GM12878 (cell line): ENCODE measurements at regions not wholly inside any gene's neighbourhood (a gene's known extent, or its start where the extent isn't known, plus 50 kb on each side); places are given as distances from the start of the nearest gene placed in this dataset.

Experiments
- ATAC-seq: fragments of 200-7000 bp; cut with Tn5 transposase; 3 replicates; pipeline ENCODE4 v1.9.1; 2020; ENCODE audit warnings: mild to moderate bottlenecking, moderate library complexity
- BruUV-seq: library from RNA; stranded (reverse); fragments of 400-500 nt; replicated peaks from 2 replicates; lab custom pipeline; 2021; lab: Mats Ljungman, UMichigan
- CTCF ChIA-PET: fragments of 300-600 bp; sonication (Branson Sonifier 250); formaldehyde crosslinking; extraction: SDS; loops from one replicate; lab custom pipeline; 2021; ENCODE audit warnings: inconsistent platforms; lab: Yijun Ruan, JAX
- POLR2A ChIA-PET: fragments of 350-600 bp; formaldehyde crosslinking; extraction: SDS; loops from one replicate; lab custom pipeline; 2021; ENCODE audit warnings: inconsistent platforms; lab: Charles Lee
- RAD21 ChIA-PET: fragments of 300-600 bp; sonication (Branson Sonifier 250); formaldehyde crosslinking; loops from one replicate; lab custom pipeline; 2023; ENCODE audit warnings: antibody characterized with exemption; ENCODE audit not compliant: unreplicated experiment; lab: Charles Lee
- SMC1A ChIA-PET: fragments of 300-600 bp; sonication (Branson Sonifier 250); formaldehyde crosslinking; loops from one replicate; lab custom pipeline; 2023; ENCODE audit not compliant: unreplicated experiment, uncharacterized antibody; lab: Charles Lee
- DNase-seq: peaks from one replicate; pipeline ENCODE4 v3.0.0-alpha.2; 2011; ENCODE audit warnings: low read depth, low spot score
- FAIRE-seq: peaks from 3 replicates; lab custom pipeline; 2011; peaks lifted over from hg19 to GRCh38; lab: Jason Lieb, UNC
- H2AFZ ChIP-seq: 2 replicates; pipeline ENCODE4 v1.6.0; 2011; ENCODE audit warnings: low read depth, low read length, control low read depth; ENCODE audit not compliant: control insufficient read depth
- H3K27ac ChIP-seq: 2 replicates; pipeline ENCODE4 v1.5.1; 2011; ENCODE audit warnings: control low read depth; ENCODE audit not compliant: control insufficient read depth, insufficient read depth
- H3K27me3 ChIP-seq, 2 experiments: replicated peaks in 1 of 2; 2 replicates each; pipeline versions ENCODE4 v1.6.0 to v1.6.1; 2011; ENCODE audit warnings: low read length in 1 of 2; ENCODE audit not compliant: control insufficient read depth in 2 of 2, insufficient read depth in 2 of 2
- H3K36me3 ChIP-seq, 2 experiments: 2 replicates each; pipeline ENCODE4 v1.5.1; 2011; ENCODE audit warnings: low read length in 1 of 2; ENCODE audit not compliant: control insufficient read depth in 2 of 2, insufficient read depth in 2 of 2
- H3K4me1 ChIP-seq: 2 replicates; pipeline ENCODE4 v1.6.1; 2011; ENCODE audit warnings: mild to moderate bottlenecking, low read length, moderate library complexity, mixed read lengths; ENCODE audit not compliant: control insufficient read depth, insufficient read depth
- H3K4me2 ChIP-seq: 2 replicates; pipeline ENCODE4 v1.6.0; 2011; ENCODE audit warnings: control low read depth; ENCODE audit not compliant: control insufficient read depth, insufficient read depth
- H3K4me3 ChIP-seq: fragments of 200-600 bp; sonication (generic); 2 replicates; pipeline ENCODE4 v1.5.1; 2016
- H3K79me2 ChIP-seq: 2 replicates; pipeline ENCODE4 v1.6.0; 2011; ENCODE audit warnings: low read length; ENCODE audit not compliant: control insufficient read depth, insufficient read depth
- H3K9ac ChIP-seq: 2 replicates; pipeline ENCODE4 v1.8.0; 2011; ENCODE audit warnings: low read length, control low read depth, mixed read lengths; ENCODE audit not compliant: control insufficient read depth, insufficient read depth
- H3K9me3 ChIP-seq: replicated peaks from 3 replicates; pipeline ENCODE4 v1.5.1; 2011; ENCODE audit warnings: mild to moderate bottlenecking, low read length; ENCODE audit not compliant: control insufficient read depth, insufficient read depth
- H4K20me1 ChIP-seq: 2 replicates; pipeline ENCODE4 v1.6.0; 2011; ENCODE audit not compliant: control insufficient read depth, insufficient read depth
- ATF2 ChIP-seq: IDR thresholded peaks from 2 replicates; pipeline ENCODE4 v1.6.1; 2012; ENCODE audit warnings: low read length, inconsistent platforms
- E2F4 ChIP-seq: IDR thresholded peaks from 2 replicates; pipeline ENCODE4 v1.6.1; 2012; ENCODE audit warnings: low read depth, low read length, improper control_type of control experiment
- JUNB ChIP-seq: IDR thresholded peaks from 2 replicates; pipeline ENCODE4 v1.6.1; 2016; ENCODE audit warnings: antibody characterized with exemption, mild to moderate bottlenecking
- NFIC ChIP-seq: IDR thresholded peaks from 2 replicates; pipeline ENCODE4 v1.6.1; 2012; ENCODE audit warnings: low read depth, mild to moderate bottlenecking, inconsistent platforms, low read length, moderate library complexity
- POLR2AphosphoS5 ChIP-seq: IDR thresholded peaks from 2 replicates; pipeline ENCODE4 v1.6.1; 2011; ENCODE audit warnings: mild to moderate bottlenecking, low read length, inconsistent platforms
- RAD21 ChIP-seq: IDR thresholded peaks from 2 replicates; pipeline ENCODE4 v1.6.1; 2011; ENCODE audit warnings: mild to moderate bottlenecking, low read depth, low read length, moderate library complexity; ENCODE audit not compliant: insufficient read depth
- RB1 ChIP-seq: fragments of 450-650 bp; formaldehyde crosslinking; IDR thresholded peaks from 2 replicates; pipeline ENCODE4 v1.6.1; 2017; ENCODE audit warnings: mild to moderate bottlenecking, borderline replicate concordance
- RELA ChIP-seq: fragments of 450-650 bp; IDR thresholded peaks from 2 replicates; pipeline ENCODE4 v1.8.0; 2014; ENCODE audit warnings: borderline replicate concordance; ENCODE audit not compliant: partially characterized antibody
- RFX5 ChIP-seq: IDR thresholded peaks from 2 replicates; pipeline ENCODE4 v1.6.1; 2011; ENCODE audit warnings: low read depth, low read length, improper control_type of control experiment
- SMAD5 ChIP-seq: IDR thresholded peaks from 2 replicates; pipeline ENCODE4 v1.6.1; 2016; ENCODE audit warnings: antibody characterized with exemption, low read depth
- ZBTB11 ChIP-seq: fragments of 450-650 bp; formaldehyde crosslinking; IDR thresholded peaks from 2 replicates; pipeline ENCODE4 v1.5.0; 2022; ENCODE audit warnings: mild to moderate bottlenecking, missing genetic modification characterization
- ZBTB33 ChIP-seq: fragments of 450-650 bp; IDR thresholded peaks from 2 replicates; pipeline ENCODE4 v1.6.1; 2017; ENCODE audit warnings: mild to moderate bottlenecking
- ZNF207 ChIP-seq: fragments of 450-650 bp; IDR thresholded peaks from 2 replicates; pipeline ENCODE4 v1.6.1; 2014; ENCODE audit warnings: antibody characterized with exemption, mild to moderate bottlenecking, borderline replicate concordance
- ZNF384 ChIP-seq: IDR thresholded peaks from 2 replicates; pipeline ENCODE4 v1.6.1; 2012; ENCODE audit warnings: low read depth, mild to moderate bottlenecking, low read length, improper control_type of control experiment, borderline replicate concordance
- WGBS: methylation state at CpG from one replicate; pipeline ENCODE4 v1.1.6; 2016; ENCODE audit warnings: low lambda C conversion rate; ENCODE audit not compliant: insufficient replicate concordance, insufficient coverage; ENCODE audit errors: missing lambda C conversion rate; 5-methylcytosine and 5-hydroxymethylcytosine counted together
- in situ Hi-C: fragments of 300-500 bp; cut with MboI; formaldehyde crosslinking; loops from 9 replicates; pipeline ENCODE4 v1.14.3; 2018; ENCODE audit warnings: mixed read lengths
- intact Hi-C: fragments of 100-400 bp; cut with micrococcal nuclease; formaldehyde crosslinking; loops from one replicate; pipeline ENCODE4 v1.14.2; 2022; ENCODE audit not compliant: unreplicated experiment

GRCh38 chr1:23617084-23617521, 57.8 kb upstream of the ID3 start:
- DNase-seq: no peak
- ChIA-PET SMC1A (no interaction called here), POLR2A (interaction anchor here (0.7 to 1.1 kb wide), 3 partner anchors 11 to 62 kb away, joined by 3 to 4 read pairs (median 4); no protein-coding TSS in a partner anchor), RAD21 (no interaction called here), CTCF (interaction anchor here (0.7 kb wide), 1 partner anchor 20 kb away, joined by 3 read pairs; no protein-coding TSS in a partner anchor)
- FAIRE-seq: no peak
- TF ChIP-seq RB1 (no peak), RFX5 (no peak), POLR2AphosphoS5 (no peak), NFIC (no peak), ZBTB33 (no peak), E2F4 (no peak), RAD21 (no peak), ZNF207 (no peak), ZBTB11 (CRISPR knock-in tag) (no peak), ZNF384 (no peak), ATF2 (no peak), RELA (no peak), JUNB (no peak), SMAD5 (no peak)
- in situ Hi-C loops: no loop called here
- no TSS peak for BruUV-seq
- no peak overlapping the region for H3K4me3 ChIP-seq
- no peaks in the 10 kb centered on the region for H3K79me2 ChIP-seq
- H3K4me2 ChIP-seq: no peak overlapping the region
- H3K36me3 ChIP-seq: no peaks in the 10 kb centered on the region
- intact Hi-C loops: no loop called here
- H2AFZ ChIP-seq: no peak overlapping the region
- 65% methylated on average over 8 of the region's 8 CpGs for WGBS
- no peak for ATAC-seq
- H3K9me3 ChIP-seq: no peaks in the 10 kb centered on the region
- H3K4me1 ChIP-seq: peaks cover 52% of the 10 kb centered on the region
- H3K9ac ChIP-seq: no peak overlapping the region
- H3K27me3 ChIP-seq: no peaks in the 10 kb centered on the region
- no peak overlapping the region for H3K27ac ChIP-seq
- H4K20me1 ChIP-seq: no peaks in the 10 kb centered on the region
